Right lobe of liver (tissue), 6 donors: ENCODE measurements at regions not wholly inside any gene's neighbourhood (a gene's known extent, or its start where the extent isn't known, plus 50 kb on each side); places are given as distances from the start of the nearest gene placed in this dataset.

Experiments used
- ATAC-seq, 4 donors: fragments of 200-7000 bp; cut with Tn5 transposase; one replicate each; pipeline ENCODE4 v1.9.1; 2020; ENCODE audit warnings: mild to moderate bottlenecking in 4 of 4, moderate library complexity in 4 of 4
- DNase-seq, 3 donors: peaks; one replicate each; pipeline ENCODE4 v3.0.0-alpha.2; 2020
- H3K27ac ChIP-seq, 3 donors: fragments of 200-600 bp; one replicate each; pipeline ENCODE4 v1.8.0; 2022
- H3K27me3 ChIP-seq, 2 donors: fragments of 200-600 bp; one replicate each; pipeline ENCODE4 v1.8.0; 2022
- H3K36me3 ChIP-seq, 4 donors: fragments of 200-600 bp; sonication (generic) in 1 of 4; one replicate each; pipeline versions ENCODE4 v1.5.1 to v1.8.0; 2017 to 2022; ENCODE audit warnings: control low read depth in 1 of 4
- H3K4me1 ChIP-seq, 4 donors: fragments of 200-600 bp; sonication (generic) in 1 of 4; one replicate each; pipeline versions ENCODE4 v1.5.1 to v1.8.0; 2017 to 2022; ENCODE audit warnings: control low read depth in 1 of 4
- H3K4me3 ChIP-seq, 3 donors: fragments of 200-600 bp; one replicate each; pipeline ENCODE4 v1.8.0; 2022
- H3K9me3 ChIP-seq, 4 donors: fragments of 200-600 bp; sonication (generic) in 1 of 4; one replicate each; pipeline versions ENCODE4 v1.5.1 to v1.8.0; 2017 to 2022; ENCODE audit warnings: control low read depth in 1 of 4
- CTCF ChIP-seq, 4 donors: fragments of 200-600 bp in 3 of 4; fragments of 450-650 bp in 1 of 4; IDR thresholded peaks; one replicate each; pipeline versions ENCODE4 v1.5.1 to v1.8.0; 2016 to 2022; ENCODE audit warnings: antibody characterized with exemption in 4 of 4, mild to moderate bottlenecking in 2 of 4
- POLR2A ChIP-seq: fragments of 450-650 bp; IDR thresholded peaks from one replicate; pipeline ENCODE4 v1.6.1; 2017; ENCODE audit warnings: antibody characterized with exemption, mild to moderate bottlenecking
- WGBS: methylation state at CpG from one replicate; pipeline ENCODE4 v1.1.6; 2018; ENCODE audit warnings: low coverage, low lambda C conversion rate; ENCODE audit not compliant: insufficient coverage; ENCODE audit errors: missing lambda C conversion rate; 5-methylcytosine and 5-hydroxymethylcytosine counted together
- intact Hi-C, 2 donors: fragments of 100-400 bp; cut with DNase I; formaldehyde crosslinking; loops; one replicate each; pipeline versions ENCODE4 v1.11.2 to v1.14.1; 2022
- donor health status: DM: no; HTN: yes; CAD: no.
- donor health status: DM: no; HTN: no; CAD: no.
- donor health status: DM: no; HTN: no; CAD: no.
- donor health status: DM: no; HTN: yes; CAD: no.
- donor health status: DM: no; HTN: yes; CAD: no.

- TF ChIP-seq CTCF (IDR thresholded peaks at IDR 0.05) (no peak), POLR2A (no peak)
- Histone ChIP-seq H3K9me3 (no peaks in the 10 kb centered on the region), H3K36me3 (no peaks in the 10 kb centered on the region), H3K27ac (no peak overlapping the region), H3K4me1 (no peaks in the 10 kb centered on the region), H3K27me3 (no peaks in the 10 kb centered on the region), H3K4me3 (no peak overlapping the region)
- 4% methylated on average over 2 of the region's 2 CpGs for WGBS
- DNase-seq: no peak
- intact Hi-C loops: no loop called here
- ATAC-seq: no peak
Measured at GRCh38 chr4:41331224-41331623, 74.5 kb downstream of the UCHL1 start.

GRCh38 chr4:41332510-41333054 is 75.9 kb downstream of the UCHL1 start:
- no peak overlapping the region for H3K27ac ChIP-seq
- no peak overlapping the region for H3K4me3 ChIP-seq
- no peaks in the 10 kb centered on the region for H3K4me1 ChIP-seq
- DNase-seq (no peak), ATAC-seq (no peak)
- H3K27me3 ChIP-seq: no peaks in the 10 kb centered on the region
- intact Hi-C loops: no loop called here
- H3K36me3 ChIP-seq: no peaks in the 10 kb centered on the region
- no peaks in the 10 kb centered on the region for H3K9me3 ChIP-seq
- TF ChIP-seq POLR2A (no peak), CTCF (IDR thresholded peaks at IDR 0.05) (no peak)
- 74% methylated on average over 3 of the region's 3 CpGs for WGBS

GRCh38 chr4:41334182-41334581 is 77.5 kb downstream of the UCHL1 start:
- Histone ChIP-seq H3K27me3 (no peaks in the 10 kb centered on the region), H3K36me3 (no peaks in the 10 kb centered on the region), H3K4me1 (no peaks in the 10 kb centered on the region), H3K27ac (no peak overlapping the region), H3K4me3 (no peak overlapping the region), H3K9me3 (no peaks in the 10 kb centered on the region)
- WGBS: 43% methylated on average over 2 of the region's 2 CpGs
- intact Hi-C loops: no loop called here
- TF ChIP-seq CTCF (IDR thresholded peaks at IDR 0.05) (no peak), POLR2A (no peak)
- no peak for ATAC-seq
- DNase-seq: no peak

- Histone ChIP-seq H3K4me1 (no peaks in the 10 kb centered on the region), H3K27me3 (no peaks in the 10 kb centered on the region), H3K4me3 (no peak overlapping the region), H3K27ac (no peak overlapping the region), H3K36me3 (no peaks in the 10 kb centered on the region), H3K9me3 (no peaks in the 10 kb centered on the region)
- DNase-seq (no peak), ATAC-seq (peak; percentile 44 to 69 (median 58))
- intact Hi-C loops: no loop called here
- TF ChIP-seq POLR2A (no peak), CTCF (IDR thresholded peaks at IDR 0.05) (peak in 2 of 4 donors; percentile 12 to 33)
- WGBS: 60% methylated on average over 9 of the region's 10 CpGs
Measured at GRCh38 chr4:41339812-41340809, 83.4 kb downstream of the UCHL1 start.
